HEK293 (cell line): ENCODE measurements at regions not wholly inside any gene's neighbourhood (a gene's known extent, or its start where the extent isn't known, plus 50 kb on each side); places are given as distances from the start of the nearest gene placed in this dataset.

Experiments
- CTCF ChIA-PET: fragments of 350-600 bp; formaldehyde crosslinking; extraction: SDS; loops from one replicate; lab custom pipeline; 2021; ENCODE audit warnings: antibody characterized with exemption; lab: Yijun Ruan, JAX
- POLR2A ChIA-PET: fragments of 300-600 bp; formaldehyde crosslinking; extraction: SDS; loops from one replicate; lab custom pipeline; 2020; ENCODE audit warnings: antibody characterized with exemption, inconsistent platforms; lab: Yijun Ruan, JAX
- H3K27ac ChIP-seq: fragments of 200-500 bp; sonication (Bioruptor generic); 2 replicates; pipeline ENCODE4 v1.5.1; 2014; ENCODE audit warnings: low read depth, low read length, control low read depth, inconsistent platforms; ENCODE audit errors: extremely low read depth
- H3K36me3 ChIP-seq, 2 experiments: fragments of 200-500 bp in 1 of 2; sonication (Bioruptor generic) in 1 of 2; 1 replicate in 1 of 2; 2 replicates in 1 of 2; pipeline ENCODE4 v1.5.1; 2014 to 2017; ENCODE audit warnings: inconsistent platforms in 2 of 2, low read length in 2 of 2; ENCODE audit not compliant: control insufficient read depth in 2 of 2, insufficient read depth in 1 of 2
- H3K4me1 ChIP-seq: fragments of 200-500 bp; sonication (Bioruptor generic); 2 replicates; pipeline ENCODE4 v1.5.1; 2014; ENCODE audit warnings: mild to moderate bottlenecking, low read length, inconsistent platforms; ENCODE audit not compliant: control insufficient read depth, insufficient read depth
- H3K4me3 ChIP-seq: 2 replicates; pipeline ENCODE4 v1.5.1; 2011; ENCODE audit warnings: low read depth, mild to moderate bottlenecking, control low read depth, low read length, moderate library complexity
- H3K9me3 ChIP-seq: fragments of 200-500 bp; sonication (Bioruptor generic); 2 replicates; pipeline ENCODE4 v1.5.1; 2014; ENCODE audit warnings: low read depth, low read length, inconsistent platforms; ENCODE audit not compliant: control insufficient read depth, insufficient read depth
- BCL11B ChIP-seq: fragments of 450-650 bp; formaldehyde crosslinking; IDR thresholded peaks from 2 replicates; pipeline ENCODE4 v1.5.1; 2016; ENCODE audit warnings: low read depth, missing biosample characterization, missing genetic modification characterization
- ELK4 ChIP-seq: IDR thresholded peaks from 2 replicates; pipeline ENCODE4 v1.6.1; 2011; ENCODE audit warnings: mild to moderate bottlenecking, low read depth, low read length, borderline replicate concordance
- GLI2 ChIP-seq: fragments of 450-650 bp; formaldehyde crosslinking; IDR thresholded peaks from 2 replicates; pipeline ENCODE4; 2017; ENCODE audit warnings: missing biosample characterization, missing genetic modification characterization, low read depth, borderline replicate concordance
- GLI4 ChIP-seq: fragments of 450-650 bp; formaldehyde crosslinking; IDR thresholded peaks from 2 replicates; pipeline ENCODE4 v1.5.1; 2016; ENCODE audit warnings: missing biosample characterization, missing genetic modification characterization
- PRDM4 ChIP-seq: fragments of 450-650 bp; formaldehyde crosslinking; IDR thresholded peaks from 2 replicates; pipeline ENCODE4 v1.5.1; 2017; ENCODE audit warnings: missing biosample characterization, missing genetic modification characterization
- REST ChIP-seq: fragments of 450-650 bp; formaldehyde crosslinking; IDR thresholded peaks from 2 replicates; pipeline ENCODE4 v1.5.1; 2016; ENCODE audit warnings: missing biosample characterization, missing genetic modification characterization
- SALL2 ChIP-seq: fragments of 450-650 bp; formaldehyde crosslinking; IDR thresholded peaks from 2 replicates; pipeline ENCODE4 v1.5.0; 2017; ENCODE audit warnings: missing biosample characterization, mild to moderate bottlenecking, missing genetic modification characterization, borderline replicate concordance
- ZBTB44 ChIP-seq: fragments of 450-650 bp; IDR thresholded peaks from 2 replicates; pipeline ENCODE4 v1.5.1; 2018; ENCODE audit warnings: missing biosample characterization, mild to moderate bottlenecking, missing genetic modification characterization
- ZFP69B ChIP-seq: fragments of 450-650 bp; formaldehyde crosslinking; IDR thresholded peaks from 2 replicates; pipeline ENCODE4 v1.5.1; 2016; ENCODE audit warnings: missing biosample characterization, missing genetic modification characterization
- ZNF155 ChIP-seq: fragments of 450-650 bp; formaldehyde crosslinking; IDR thresholded peaks from 2 replicates; pipeline ENCODE4 v1.5.1; 2016; ENCODE audit warnings: missing biosample characterization, missing genetic modification characterization
- ZNF16 ChIP-seq: fragments of 450-650 bp; formaldehyde crosslinking; IDR thresholded peaks from 2 replicates; pipeline ENCODE4 v1.5.1; 2016; ENCODE audit warnings: low read depth, missing biosample characterization, missing genetic modification characterization
- ZNF175 ChIP-seq: fragments of 450-650 bp; formaldehyde crosslinking; IDR thresholded peaks from 2 replicates; pipeline ENCODE4 v1.5.1; 2016; ENCODE audit warnings: missing biosample characterization, missing genetic modification characterization
- ZNF266 ChIP-seq: fragments of 450-650 bp; formaldehyde crosslinking; IDR thresholded peaks from 2 replicates; pipeline ENCODE4 v1.5.1; 2016; ENCODE audit warnings: missing biosample characterization, missing genetic modification characterization, low read depth
- ZNF324 ChIP-seq: fragments of 450-650 bp; formaldehyde crosslinking; IDR thresholded peaks from 2 replicates; pipeline ENCODE4 v1.5.1; 2016; ENCODE audit warnings: missing biosample characterization, missing genetic modification characterization
- ZNF350 ChIP-seq: fragments of 450-650 bp; formaldehyde crosslinking; IDR thresholded peaks from 2 replicates; pipeline ENCODE4 v1.5.0; 2017; ENCODE audit warnings: missing biosample characterization, mild to moderate bottlenecking, missing genetic modification characterization
- ZNF473 ChIP-seq: fragments of 450-650 bp; formaldehyde crosslinking; IDR thresholded peaks from 2 replicates; pipeline ENCODE4 v1.5.1; 2017; ENCODE audit warnings: missing biosample characterization, missing genetic modification characterization
- ZNF549 ChIP-seq: fragments of 450-650 bp; IDR thresholded peaks from 2 replicates; pipeline ENCODE4 v1.5.1; 2018; ENCODE audit warnings: missing biosample characterization, missing genetic modification characterization, mild to moderate bottlenecking, inconsistent platforms, moderate library complexity
- ZNF629 ChIP-seq: fragments of 450-650 bp; formaldehyde crosslinking; IDR thresholded peaks from 2 replicates; pipeline ENCODE4 v1.5.1; 2017; ENCODE audit warnings: missing biosample characterization, missing genetic modification characterization
- ZNF658 ChIP-seq: fragments of 450-650 bp; formaldehyde crosslinking; IDR thresholded peaks from 2 replicates; pipeline ENCODE4; 2016; ENCODE audit warnings: missing biosample characterization, missing genetic modification characterization
- ZNF664 ChIP-seq: fragments of 450-650 bp; formaldehyde crosslinking; IDR thresholded peaks from 2 replicates; pipeline ENCODE4 v1.5.1; 2016; ENCODE audit warnings: missing biosample characterization, missing genetic modification characterization
- ZNF670 ChIP-seq: fragments of 450-650 bp; formaldehyde crosslinking; IDR thresholded peaks from 2 replicates; pipeline ENCODE4 v1.5.1; 2016; ENCODE audit warnings: missing biosample characterization, missing genetic modification characterization, low read depth
- ZNF701 ChIP-seq: fragments of 450-650 bp; formaldehyde crosslinking; IDR thresholded peaks from 2 replicates; pipeline ENCODE4 v1.5.1; 2016; ENCODE audit warnings: missing biosample characterization, missing genetic modification characterization
- ZNF785 ChIP-seq: fragments of 450-650 bp; formaldehyde crosslinking; IDR thresholded peaks from 2 replicates; pipeline ENCODE4 v1.5.1; 2016; ENCODE audit warnings: missing biosample characterization, missing genetic modification characterization
- ZNF792 ChIP-seq: fragments of 450-650 bp; formaldehyde crosslinking; IDR thresholded peaks from 2 replicates; pipeline ENCODE4 v1.5.1; 2016; ENCODE audit warnings: missing biosample characterization, missing genetic modification characterization
- ZNF830 ChIP-seq: fragments of 450-650 bp; IDR thresholded peaks from 2 replicates; pipeline ENCODE4 v1.5.0; 2018; ENCODE audit warnings: missing biosample characterization, missing genetic modification characterization, low read depth, mild to moderate bottlenecking, moderate library complexity
- ZXDB ChIP-seq: fragments of 450-650 bp; formaldehyde crosslinking; IDR thresholded peaks from 2 replicates; pipeline ENCODE4 v1.5.1; 2016; ENCODE audit warnings: missing biosample characterization, missing genetic modification characterization

GRCh38 chrX:87391742-87392141 is 125.9 kb upstream of the KLHL4 start:
- CTCF ChIA-PET, result interaction anchor here (0.6 to 0.7 kb wide), 2 partner anchors 18 to 21 kb away, joined by 3 read pairs; no protein-coding TSS in a partner anchor
- POLR2A ChIA-PET, result no interaction called here
- no peak overlapping the region for H3K27ac ChIP-seq

GRCh38 chrX:87392369-87392768 is 125.2 kb upstream of the KLHL4 start:
- Histone ChIP-seq H3K9me3 (no peaks in the 10 kb centered on the region), H3K27ac (no peak overlapping the region), H3K4me3 (no peak overlapping the region), H3K36me3 (no peaks in the 10 kb centered on the region), H3K4me1 (no peaks in the 10 kb centered on the region)
- CTCF ChIA-PET, result interaction anchor here (0.7 kb wide), 1 partner anchor 21 kb away, joined by 3 read pairs; no protein-coding TSS in a partner anchor
- POLR2A ChIA-PET, result no interaction called here
- no peak for TF ChIP-seq ZNF658 (tag by site-specific recombination)
- TF ChIP-seq ZNF670 (tag by site-specific recombination), result no peak
- no peak for TF ChIP-seq ZNF664 (tag by site-specific recombination)
- no peak for TF ChIP-seq ZNF350 (tag by site-specific recombination)
- TF ChIP-seq ZNF830 (tag by site-specific recombination), result no peak
- TF ChIP-seq ZNF792 (tag by site-specific recombination), result no peak
- no peak for TF ChIP-seq ZNF785
- TF ChIP-seq GLI4 (tag by site-specific recombination), result no peak
- TF ChIP-seq ZNF175 (tag by site-specific recombination), result no peak
- TF ChIP-seq ZNF16, result no peak
- TF ChIP-seq ELK4, result no peak
- no peak for TF ChIP-seq BCL11B (tag by site-specific recombination)

More at GRCh38 chrX:87391742-87392141, 125.9 kb upstream of the KLHL4 start:
- H3K4me3 ChIP-seq, result no peak overlapping the region
- no peaks in the 10 kb centered on the region for H3K9me3 ChIP-seq
- no peaks in the 10 kb centered on the region for H3K36me3 ChIP-seq
- no peak for TF ChIP-seq SALL2 (tag by site-specific recombination)
- TF ChIP-seq ZNF350 (tag by site-specific recombination), result no peak
- TF ChIP-seq ZBTB44 (tag by site-specific recombination), result no peak
- TF ChIP-seq ZNF155, result no peak
- TF ChIP-seq ZNF549 (tag by site-specific recombination), result no peak
- TF ChIP-seq PRDM4 (tag by site-specific recombination), result no peak
- no peak for TF ChIP-seq ZNF266 (tag by site-specific recombination)
- TF ChIP-seq ZNF701 (tag by site-specific recombination), result no peak
- TF ChIP-seq ZFP69B (tag by site-specific recombination), result no peak
- TF ChIP-seq ZNF629 (tag by site-specific recombination), result no peak
- TF ChIP-seq ZNF324 (tag by site-specific recombination), result no peak
- no peak for TF ChIP-seq ZXDB (tag by site-specific recombination)
- no peak for TF ChIP-seq REST (tag by site-specific recombination)
- no peak for TF ChIP-seq ZNF473 (tag by site-specific recombination)
- no peak for TF ChIP-seq GLI2 (tag by site-specific recombination)
- TF ChIP-seq, all 188 proteins: peak for 0
- H3K4me1 ChIP-seq, result no peaks in the 10 kb centered on the region
